ENCODE measurements at regions not wholly inside any gene's neighbourhood (a gene's known extent, or its start where the extent isn't known, plus 50 kb on each side); places are given as distances from the start of the nearest gene placed in this dataset.

- no peak for TF ChIP-seq CTCF (IDR thresholded peaks at IDR 0.05; ENCODE audit: poor library complexity, severe bottlenecking)
- TF ChIP-seq REST (IDR thresholded peaks at IDR 0.05; ENCODE audit: borderline replicate concordance): no peak
- TF ChIP-seq EP300 (conservative IDR thresholded peaks at IDR 0.05; ENCODE audit: poor library complexity, severe bottlenecking): no peak
- TF ChIP-seq POLR2AphosphoS5 (IDR thresholded peaks at IDR 0.05): no peak
Observed at GRCh38 chr1:199297887-199298286, 659.0 kb downstream of the PTPRC start.

Data from neural cell (in vitro differentiated cells).